ENCODE measurements at regions not wholly inside any gene's neighbourhood (a gene's known extent, or its start where the extent isn't known, plus 50 kb on each side); places are given as distances from the start of the nearest gene placed in this dataset.

DNA sequence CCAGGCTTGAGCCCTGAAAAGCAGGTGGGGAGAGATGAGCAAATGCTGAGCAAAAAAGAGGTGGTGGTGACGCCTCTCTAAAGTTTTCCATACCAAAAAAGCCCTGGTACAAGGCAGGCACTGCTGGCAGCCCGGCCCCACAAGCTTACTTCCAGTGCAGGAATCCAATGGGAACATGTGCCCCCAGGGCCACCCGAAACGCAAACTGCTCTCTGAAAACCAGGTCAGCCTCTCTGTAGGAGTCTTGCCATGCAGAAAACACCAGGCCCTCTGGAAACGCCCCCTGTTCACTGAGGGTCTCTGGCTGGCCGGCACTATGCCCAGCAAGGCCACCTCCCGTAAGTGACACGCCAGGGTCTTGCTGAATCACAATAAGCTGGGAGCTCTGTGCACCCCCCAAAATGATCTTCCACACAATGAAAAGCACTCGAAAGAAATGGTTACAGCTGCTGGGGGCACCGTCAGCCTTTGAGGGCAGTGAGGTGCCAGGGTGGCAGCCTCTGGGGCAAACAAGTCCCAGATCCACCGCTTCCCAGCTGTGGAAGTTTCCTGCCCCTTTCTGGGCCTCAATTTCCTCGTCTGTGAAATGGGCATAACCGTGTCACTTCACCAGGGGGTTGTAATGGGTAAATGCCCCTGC lies 170.5 kb downstream of the TOMM20 start:
- Histone ChIP-seq H3K36me3 (ENCODE audit: control insufficient read depth in 1 of 2, insufficient read depth in 2 of 2, low read length in 2 of 2) (no peaks in the 10 kb centered on the region), H4K12ac (ENCODE audit: low read depth, low read length) (peak overlapping the region; percentile 50), H3K23ac (ENCODE audit: low read length) (no peak overlapping the region), H3K14ac (ENCODE audit: low read length) (peak overlapping the region; percentile 80), H2AFZ (ENCODE audit: insufficient read depth, low read length, poor library complexity) (no peak overlapping the region), H2BK12ac (ENCODE audit: low read length) (peak overlapping the region; percentile 93), H3K27me3 (ENCODE audit: insufficient read depth, low read length) (no peaks in the 10 kb centered on the region), H2BK5ac (ENCODE audit: low read depth, low read length, poor library complexity) (peak overlapping the region; percentile 64), H3K4ac (ENCODE audit: low read depth, low read length) (peak overlapping the region; percentile 49), H2AK5ac (ENCODE audit: low read length) (peak overlapping the region; percentile 84), H3K9ac (ENCODE audit: low read length) (no peak overlapping the region), H3K79me1 (ENCODE audit: low read length) (peaks cover 49% of the 10 kb centered on the region), H4K91ac (ENCODE audit: low read depth, low read length) (peak overlapping the region; percentile 98), H3K4me3 (ENCODE audit: low read depth, low read length) (no peak overlapping the region), H3K18ac (ENCODE audit: low read length) (peak overlapping the region; percentile 87), H3K4me1 (ENCODE audit: control insufficient read depth in 1 of 2, insufficient read depth in 2 of 2, low read length in 2 of 2) (peaks cover 44 to 48% of the 10 kb centered on the region in 2 experiments), H3K27ac (ENCODE audit: low read depth, low read length) (peak overlapping the region; percentile 95), H4K8ac (ENCODE audit: low read depth, low read length) (peak overlapping the region; percentile 79), H3K4me2 (ENCODE audit: low read length) (peak overlapping the region; percentile 21), H3K9me3 (ENCODE audit: insufficient read depth, low read depth, low read length) (peaks cover 4% of the 10 kb centered on the region), H3K79me2 (ENCODE audit: control insufficient read depth, insufficient read depth, low read length, poor library complexity) (peaks cover 15% of the 10 kb centered on the region), H2BK120ac (ENCODE audit: insufficient read depth, low read length, poor library complexity) (peak overlapping the region; percentile 82)
- DNase-seq = no peak
- no CpG with 5 or more reads among the region's 13 CpGs for WGBS (ENCODE audit: extremely low coverage, insufficient coverage, insufficient read length)

DNA sequence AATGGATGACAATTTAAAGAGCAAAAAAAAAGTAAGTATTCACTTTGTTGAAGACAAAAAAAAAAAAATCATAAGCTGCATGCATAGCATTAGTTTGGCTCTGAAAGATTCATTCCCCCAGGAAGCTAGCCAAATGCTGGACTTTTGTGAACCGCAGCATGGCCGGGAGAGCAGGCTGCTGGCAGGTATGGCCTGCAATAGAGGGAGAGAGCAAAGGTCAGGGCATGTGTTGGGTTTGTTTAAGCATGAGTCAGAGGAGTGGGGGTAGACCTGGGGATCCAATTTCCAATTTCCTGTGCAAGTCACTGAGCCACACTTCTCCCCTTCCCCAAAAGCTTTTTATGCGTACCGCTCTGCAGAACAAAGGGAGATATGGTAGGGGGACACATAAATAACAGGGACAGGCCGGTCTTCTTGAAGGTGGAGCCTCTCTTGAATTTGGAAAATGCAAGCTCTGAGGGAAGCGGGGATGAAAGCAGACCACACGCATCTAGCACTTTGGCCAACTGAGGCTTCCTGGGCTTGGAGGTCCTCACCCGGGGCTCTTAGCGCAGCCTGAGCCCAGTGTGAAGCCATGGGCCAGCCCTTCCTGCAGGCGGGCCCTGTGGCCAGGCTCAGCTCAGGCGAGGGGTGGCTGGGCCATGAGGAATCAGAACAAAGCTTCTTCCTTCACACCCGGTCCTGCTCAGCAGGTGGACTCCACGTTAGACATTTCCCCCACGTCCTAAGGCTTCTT lies 171.1 kb downstream of the TOMM20 start:
- peaks cover 44 to 48% of the 10 kb centered on the region in 2 experiments for H3K4me1 ChIP-seq (ENCODE audit: control insufficient read depth in 1 of 2, insufficient read depth in 2 of 2, low read length in 2 of 2)

DNA sequence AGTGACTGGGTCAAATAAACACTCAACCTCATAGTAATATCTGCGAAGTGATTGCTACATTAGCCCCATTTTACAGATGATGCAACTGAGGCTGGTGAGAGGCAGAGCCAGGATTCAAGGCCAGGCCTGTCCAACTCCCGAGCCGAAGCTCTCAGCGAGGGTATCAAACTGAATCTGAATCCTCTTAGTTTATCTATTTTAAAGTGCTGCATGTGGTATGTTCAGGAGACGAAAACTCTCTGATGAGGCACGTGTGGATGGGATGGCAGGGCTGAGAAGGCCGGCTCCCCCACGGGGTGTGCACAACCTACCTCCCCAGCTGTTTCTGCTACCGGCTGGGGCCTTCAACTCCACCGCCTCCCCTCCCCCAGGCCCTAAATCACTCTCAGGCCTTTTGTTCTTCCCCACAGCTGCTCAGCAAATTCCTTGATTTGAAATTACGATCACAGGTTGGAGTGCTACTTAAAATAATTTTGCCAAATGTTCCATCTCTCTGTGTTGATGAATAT lies 171.8 kb downstream of the TOMM20 start:
- H3K27ac ChIP-seq (ENCODE audit: low read depth, low read length) = peak overlapping the region; percentile 88
- H3K79me2 ChIP-seq (ENCODE audit: control insufficient read depth, insufficient read depth, low read length, poor library complexity) = peaks cover 15% of the 10 kb centered on the region
- H4K12ac ChIP-seq (ENCODE audit: low read depth, low read length) = no peak overlapping the region
- peak overlapping the region; percentile 30 for H2AK5ac ChIP-seq (ENCODE audit: low read length)
- peak overlapping the region; percentile 50 for H2BK120ac ChIP-seq (ENCODE audit: insufficient read depth, low read length, poor library complexity)
- H3K4ac ChIP-seq (ENCODE audit: low read depth, low read length) = peak overlapping the region; percentile 49
- H3K18ac ChIP-seq (ENCODE audit: low read length) = peak overlapping the region; percentile 2
- no peaks in the 10 kb centered on the region for H3K27me3 ChIP-seq (ENCODE audit: insufficient read depth, low read length)
- H2BK5ac ChIP-seq (ENCODE audit: low read depth, low read length, poor library complexity) = peak overlapping the region; percentile 32
- H2BK12ac ChIP-seq (ENCODE audit: low read length) = peak overlapping the region; percentile 89
- peak overlapping the region; percentile 90 for H4K91ac ChIP-seq (ENCODE audit: low read depth, low read length)
- peaks cover 42% of the 10 kb centered on the region for H3K79me1 ChIP-seq (ENCODE audit: low read length)
- peaks cover 3% of the 10 kb centered on the region for H3K9me3 ChIP-seq (ENCODE audit: insufficient read depth, low read depth, low read length)
- H3K4me1 ChIP-seq (ENCODE audit: control insufficient read depth in 1 of 2, insufficient read depth in 2 of 2, low read length in 2 of 2) = peaks cover 41 to 42% of the 10 kb centered on the region in 2 experiments
- no peak overlapping the region for H3K9ac ChIP-seq (ENCODE audit: low read length)
- H3K4me3 ChIP-seq (ENCODE audit: low read depth, low read length) = no peak overlapping the region
- peak overlapping the region; percentile 5 for H4K8ac ChIP-seq (ENCODE audit: low read depth, low read length)
- no CpG with 5 or more reads among the region's 11 CpGs for WGBS (ENCODE audit: extremely low coverage, insufficient coverage, insufficient read length)
- H2AFZ ChIP-seq (ENCODE audit: insufficient read depth, low read length, poor library complexity) = no peak overlapping the region
- no peaks in the 10 kb centered on the region for H3K36me3 ChIP-seq (ENCODE audit: control insufficient read depth in 1 of 2, insufficient read depth in 2 of 2, low read length in 2 of 2)
- no peak for DNase-seq
- H3K4me2 ChIP-seq (ENCODE audit: low read length) = peak overlapping the region; percentile 8
- no peak overlapping the region for H3K23ac ChIP-seq (ENCODE audit: low read length)
- peak overlapping the region; percentile 59 for H3K14ac ChIP-seq (ENCODE audit: low read length)

More for the DNA sequence above, 171.1 kb downstream of the TOMM20 start:
- Histone ChIP-seq H4K8ac (ENCODE audit: low read depth, low read length) (peak overlapping the region; percentile 79), H3K4ac (ENCODE audit: low read depth, low read length) (peak overlapping the region; percentile 28), H3K79me1 (ENCODE audit: low read length) (peaks cover 45% of the 10 kb centered on the region), H2BK120ac (ENCODE audit: insufficient read depth, low read length, poor library complexity) (peak overlapping the region; percentile 82), H2AK5ac (ENCODE audit: low read length) (peak overlapping the region; percentile 63), H2BK5ac (ENCODE audit: low read depth, low read length, poor library complexity) (peak overlapping the region; percentile 64), H3K36me3 (ENCODE audit: control insufficient read depth in 1 of 2, insufficient read depth in 2 of 2, low read length in 2 of 2) (no peaks in the 10 kb centered on the region), H3K4me3 (ENCODE audit: low read depth, low read length) (no peak overlapping the region), H2AFZ (ENCODE audit: insufficient read depth, low read length, poor library complexity) (peak overlapping the region; percentile 42), H3K18ac (ENCODE audit: low read length) (peak overlapping the region; percentile 87), H3K9me3 (ENCODE audit: insufficient read depth, low read depth, low read length) (peaks cover 4% of the 10 kb centered on the region), H3K27ac (ENCODE audit: low read depth, low read length) (peak overlapping the region; percentile 95), H3K79me2 (ENCODE audit: control insufficient read depth, insufficient read depth, low read length, poor library complexity) (peaks cover 15% of the 10 kb centered on the region), H3K4me2 (ENCODE audit: low read length) (peak overlapping the region; percentile 21), H3K14ac (ENCODE audit: low read length) (peak overlapping the region; percentile 80), H2BK12ac (ENCODE audit: low read length) (peak overlapping the region; percentile 93), H3K27me3 (ENCODE audit: insufficient read depth, low read length) (no peaks in the 10 kb centered on the region), H4K91ac (ENCODE audit: low read depth, low read length) (peak overlapping the region; percentile 98), H3K23ac (ENCODE audit: low read length) (no peak overlapping the region), H3K9ac (ENCODE audit: low read length) (peak overlapping the region; percentile 24), H4K12ac (ENCODE audit: low read depth, low read length) (peak overlapping the region; percentile 50)
- peak in 1 of 2 donors; percentile 57 for DNase-seq
- no CpG with 5 or more reads among the region's 14 CpGs for WGBS (ENCODE audit: extremely low coverage, insufficient coverage, insufficient read length)

DNA sequence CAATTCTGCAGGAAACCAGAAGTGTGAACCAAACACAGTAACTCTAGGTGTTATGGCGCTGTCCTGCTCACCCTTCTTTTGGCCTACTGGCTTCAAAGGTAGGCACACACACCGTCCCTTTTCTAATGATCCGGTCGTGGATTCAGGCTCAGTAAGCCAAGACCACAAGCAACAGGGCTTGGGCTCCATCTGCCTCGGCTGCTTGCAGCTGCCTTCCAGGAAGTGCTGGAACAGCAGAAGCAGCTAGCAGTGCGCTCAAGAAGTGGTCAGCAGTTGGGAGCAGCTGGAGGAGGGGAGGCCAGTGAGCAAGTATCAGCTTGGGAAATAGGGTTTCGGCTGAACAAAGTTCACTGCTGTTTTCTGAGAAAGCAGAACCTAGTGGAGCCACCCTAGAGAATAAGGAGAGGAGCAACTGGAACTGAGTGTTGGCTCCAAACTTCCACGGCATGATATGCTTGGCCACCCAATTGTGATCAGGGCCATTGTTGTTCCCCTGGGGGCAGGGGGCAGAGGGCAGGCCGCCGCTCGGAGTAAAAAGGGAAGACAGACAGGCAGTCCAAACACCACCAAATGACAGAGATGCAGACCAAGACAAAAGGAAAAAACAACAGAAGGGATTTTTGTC lies 173.4 kb downstream of the TOMM20 start:
- peak overlapping the region; percentile 45 for H3K18ac ChIP-seq (ENCODE audit: low read length)
- H4K8ac ChIP-seq (ENCODE audit: low read depth, low read length) = peak overlapping the region; percentile 11
- H3K4me2 ChIP-seq (ENCODE audit: low read length) = no peak overlapping the region
- H3K27me3 ChIP-seq (ENCODE audit: insufficient read depth, low read length) = no peaks in the 10 kb centered on the region
- peak overlapping the region; percentile 22 for H2BK5ac ChIP-seq (ENCODE audit: low read depth, low read length, poor library complexity)
- no peak overlapping the region for H2AFZ ChIP-seq (ENCODE audit: insufficient read depth, low read length, poor library complexity)
- peak overlapping the region; percentile 55 for H3K14ac ChIP-seq (ENCODE audit: low read length)
- peak overlapping the region; percentile 65 for H2AK5ac ChIP-seq (ENCODE audit: low read length)
- no peak overlapping the region for H4K12ac ChIP-seq (ENCODE audit: low read depth, low read length)
- H3K4me3 ChIP-seq (ENCODE audit: low read depth, low read length) = no peak overlapping the region
- peak in 1 of 2 donors; percentile 23 for DNase-seq
- no peak overlapping the region for H3K23ac ChIP-seq (ENCODE audit: low read length)
- H3K36me3 ChIP-seq (ENCODE audit: control insufficient read depth in 1 of 2, insufficient read depth in 2 of 2, low read length in 2 of 2) = no peaks in the 10 kb centered on the region
- H3K9ac ChIP-seq (ENCODE audit: low read length) = no peak overlapping the region
- H3K9me3 ChIP-seq (ENCODE audit: insufficient read depth, low read depth, low read length) = no peaks in the 10 kb centered on the region
- H3K4ac ChIP-seq (ENCODE audit: low read depth, low read length) = no peak overlapping the region
- H4K91ac ChIP-seq (ENCODE audit: low read depth, low read length) = peak overlapping the region; percentile 44
- H2BK120ac ChIP-seq (ENCODE audit: insufficient read depth, low read length, poor library complexity) = peak overlapping the region; percentile 77
- no peak overlapping the region for H3K27ac ChIP-seq (ENCODE audit: low read depth, low read length)
- H3K79me1 ChIP-seq (ENCODE audit: low read length) = peaks cover 36% of the 10 kb centered on the region
- WGBS (ENCODE audit: extremely low coverage, insufficient coverage, insufficient read length) = no CpG with 5 or more reads among the region's 11 CpGs
- peak overlapping the region; percentile 93 for H2BK12ac ChIP-seq (ENCODE audit: low read length)
- peaks cover 33% of the 10 kb centered on the region in 2 experiments for H3K4me1 ChIP-seq (ENCODE audit: control insufficient read depth in 1 of 2, insufficient read depth in 2 of 2, low read length in 2 of 2)
- H3K79me2 ChIP-seq (ENCODE audit: control insufficient read depth, insufficient read depth, low read length, poor library complexity) = peaks cover 12% of the 10 kb centered on the region
